GM21423 (cell line): ENCODE measurements at regions not wholly inside any gene's neighbourhood (a gene's known extent, or its start where the extent isn't known, plus 50 kb on each side); places are given as distances from the start of the nearest gene placed in this dataset.
"Not testable (repeated sequence)": the region's sequence is repeated elsewhere in the genome, so short reads cannot be mapped to it uniquely, and the experiment has no call there.

Source experiments
- ATAC-seq: cut with Tn5 transposase; IDR thresholded peaks from one replicate; pipeline ENCODE4 v1.9.1; 2021; ENCODE audit warnings: mild to moderate bottlenecking, moderate library complexity; ENCODE audit not compliant: unreplicated experiment

DNA sequence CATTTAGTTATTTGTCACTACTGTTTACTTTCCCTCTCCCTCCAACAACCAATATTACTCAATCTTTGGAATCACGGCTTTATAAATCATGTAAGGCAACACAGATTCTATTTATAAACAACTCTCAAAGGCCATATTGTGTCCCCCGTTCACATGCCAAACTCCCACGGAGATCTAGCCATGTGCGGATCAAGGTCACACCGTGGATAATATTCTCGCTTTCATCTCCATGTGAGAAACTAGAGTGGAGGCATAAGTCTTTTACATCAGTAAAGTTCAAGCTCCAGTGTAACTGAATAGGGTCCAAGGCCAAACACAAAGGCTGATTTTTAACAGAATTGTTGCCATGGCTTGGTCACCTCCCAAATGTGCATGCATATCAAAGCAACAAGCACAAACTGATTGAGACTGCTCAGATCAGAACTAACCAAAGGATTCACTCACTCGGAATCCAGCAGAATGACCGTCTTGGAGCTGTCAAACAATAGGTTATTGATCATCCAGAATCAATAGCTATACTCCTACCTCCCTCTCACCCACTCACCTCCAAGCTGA is 569.5 kb upstream of the LRRN3 start:
- no peak for ATAC-seq

DNA sequence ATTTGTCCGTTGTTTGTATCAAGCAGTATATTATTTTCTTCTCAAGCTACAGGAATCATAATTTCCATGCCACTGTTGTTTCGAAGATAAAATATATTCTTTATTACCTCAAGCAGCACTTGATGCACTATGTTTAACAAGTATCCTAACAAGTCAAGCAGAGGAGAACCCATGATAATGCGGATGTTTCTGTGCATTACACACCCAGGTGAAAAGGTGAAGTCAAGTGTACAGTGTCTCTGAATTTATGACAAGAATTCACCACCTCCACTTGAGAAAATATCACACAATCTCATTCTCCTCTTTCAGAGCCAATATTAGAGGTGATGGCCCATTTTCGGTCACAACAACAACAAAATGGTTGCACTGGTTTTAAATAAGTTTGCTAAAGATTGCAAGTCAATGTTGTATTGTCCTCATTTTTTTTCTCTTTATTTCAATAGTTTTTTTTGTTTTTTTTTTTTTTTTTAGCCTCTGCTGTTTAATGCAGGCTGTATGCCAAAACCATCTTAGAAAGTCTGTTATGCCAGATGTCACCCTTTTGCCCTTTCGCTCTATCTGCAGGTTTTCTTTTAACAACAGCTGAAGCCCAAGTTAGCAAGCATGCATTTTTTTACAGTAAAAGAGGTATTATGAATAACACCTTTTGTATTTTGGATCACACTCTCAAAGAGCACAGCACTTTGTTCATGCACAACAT is 568.7 kb upstream of the LRRN3 start:
- no peak for ATAC-seq

DNA sequence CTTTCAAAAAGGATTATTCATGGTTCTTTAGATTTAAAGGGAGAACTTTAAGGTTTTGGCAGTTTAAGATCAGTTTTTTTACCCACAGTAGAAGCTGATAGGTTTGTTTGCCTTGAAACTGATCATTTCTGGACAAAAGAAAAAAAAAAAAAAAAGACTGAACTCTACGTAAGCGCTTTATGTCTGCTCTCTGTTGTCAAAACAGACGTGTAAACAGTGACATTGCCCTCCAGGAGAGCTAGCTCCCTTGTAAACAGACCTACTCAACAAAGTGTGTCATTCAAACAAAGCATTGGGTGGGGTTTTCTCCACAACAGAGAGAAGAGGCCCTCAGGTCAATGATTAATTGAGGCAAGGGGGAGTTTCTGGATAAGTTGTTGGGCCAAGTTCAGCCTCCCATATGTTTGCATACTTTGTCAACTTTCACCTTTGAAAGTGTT is 568.1 kb upstream of the LRRN3 start:
- no peak for ATAC-seq

DNA sequence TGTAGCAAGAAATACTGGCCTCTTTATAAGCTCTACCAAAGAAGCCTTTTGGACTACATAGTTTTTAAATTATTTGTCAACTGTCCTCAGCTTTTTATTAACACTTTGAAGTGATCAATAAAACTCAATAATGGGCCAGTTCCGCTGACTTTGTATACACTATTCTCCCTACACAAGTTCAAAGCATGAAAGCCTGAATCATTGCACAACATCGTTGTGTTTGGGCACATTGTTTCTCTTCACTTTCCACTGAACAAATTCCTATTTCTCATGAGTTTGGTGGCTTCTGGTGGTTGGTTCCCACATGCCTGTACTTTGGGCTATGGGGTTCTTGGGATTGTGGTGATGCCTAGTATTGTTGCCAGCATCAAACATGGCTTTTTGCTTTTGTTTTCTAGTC is 561.8 kb upstream of the LRRN3 start:
- no peak for ATAC-seq

DNA sequence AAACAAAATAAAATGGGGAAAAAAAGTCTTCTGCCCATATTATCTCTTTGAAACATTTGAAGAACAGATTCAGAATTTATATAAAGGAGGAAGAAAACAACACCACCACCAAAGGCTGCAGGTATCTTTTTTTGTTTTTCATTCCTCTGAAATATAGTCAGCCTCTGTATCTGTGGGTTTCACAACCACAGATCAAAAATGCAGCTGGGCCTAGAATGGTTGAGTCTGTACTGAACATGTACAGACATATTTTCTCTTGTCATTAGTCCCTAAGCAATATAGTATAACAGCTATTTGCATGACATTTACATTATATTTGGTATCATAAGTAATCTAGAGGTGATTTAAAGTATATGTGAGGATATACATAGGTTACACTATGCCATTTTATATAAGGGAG is 559.7 kb upstream of the LRRN3 start:
- ATAC-seq, result no peak

DNA sequence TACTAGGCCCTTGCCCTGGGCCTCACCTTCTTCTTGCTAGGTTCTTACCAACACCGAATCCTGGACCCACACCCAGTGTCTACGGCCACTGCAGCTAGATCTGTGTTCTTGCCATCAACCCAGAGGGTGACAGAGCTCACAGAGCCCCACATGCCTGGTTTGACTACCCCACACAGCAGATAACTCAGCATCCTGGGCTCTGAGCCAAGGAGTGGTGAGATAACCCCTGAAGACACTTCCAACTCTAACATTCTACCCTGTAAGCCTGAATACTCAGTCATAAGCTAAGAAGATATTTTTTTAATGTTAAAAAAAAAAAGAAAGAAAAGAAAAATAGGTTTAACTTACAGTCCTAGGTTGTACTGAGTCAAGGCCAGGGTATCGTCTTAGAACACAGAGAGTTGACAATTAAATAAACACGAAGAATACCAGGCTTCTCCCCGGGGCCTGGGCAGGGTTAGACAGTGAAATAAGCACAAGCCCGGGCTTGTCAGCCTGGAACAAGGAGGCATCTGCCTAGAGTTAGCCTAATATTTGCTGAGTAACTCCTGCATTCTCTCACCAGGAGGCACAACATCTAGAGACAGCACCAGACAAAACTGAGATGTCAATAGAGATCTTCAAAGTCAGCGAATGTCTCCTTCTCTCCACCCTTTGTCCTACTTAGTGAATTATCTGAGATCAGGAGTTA is 556.5 kb upstream of the LRRN3 start:
- ATAC-seq, result no peak

DNA sequence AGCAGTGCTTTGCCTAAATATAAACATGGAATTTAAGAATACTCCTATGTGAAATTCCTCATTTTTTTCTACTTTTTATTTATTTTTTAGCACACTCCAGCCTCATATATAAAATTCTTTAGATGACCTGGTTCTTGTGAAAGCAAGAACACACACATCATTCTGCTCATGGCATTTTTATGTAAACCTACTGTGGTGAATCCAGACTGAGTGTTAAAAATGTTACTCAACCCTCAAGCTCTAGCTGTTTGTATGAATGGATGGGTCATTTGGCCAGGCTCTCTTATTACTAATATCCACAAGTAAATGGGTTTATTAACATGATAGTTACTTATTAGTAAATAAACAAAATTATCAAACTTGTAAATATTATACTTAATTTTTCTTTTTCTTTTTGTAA is 551.7 kb upstream of the LRRN3 start:
- no peak for ATAC-seq

DNA sequence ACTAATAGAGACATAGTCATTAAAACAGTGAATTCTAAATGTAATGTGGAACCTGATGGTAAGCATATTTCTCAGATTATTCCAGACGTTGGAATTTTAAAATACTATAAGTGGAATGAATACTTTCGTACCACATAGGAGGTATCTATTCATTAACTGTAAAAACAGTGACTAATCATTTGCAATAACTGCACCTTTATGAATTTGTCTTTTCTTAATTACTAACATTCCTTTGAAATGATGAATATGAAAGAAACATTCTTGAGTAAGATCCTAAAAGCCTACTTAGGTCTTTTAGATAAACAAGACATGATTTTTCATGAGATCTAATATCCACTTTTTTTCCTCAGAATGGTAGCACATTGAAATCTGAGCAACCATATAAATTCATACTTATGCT is 549.0 kb upstream of the LRRN3 start:
- no peak for ATAC-seq

DNA sequence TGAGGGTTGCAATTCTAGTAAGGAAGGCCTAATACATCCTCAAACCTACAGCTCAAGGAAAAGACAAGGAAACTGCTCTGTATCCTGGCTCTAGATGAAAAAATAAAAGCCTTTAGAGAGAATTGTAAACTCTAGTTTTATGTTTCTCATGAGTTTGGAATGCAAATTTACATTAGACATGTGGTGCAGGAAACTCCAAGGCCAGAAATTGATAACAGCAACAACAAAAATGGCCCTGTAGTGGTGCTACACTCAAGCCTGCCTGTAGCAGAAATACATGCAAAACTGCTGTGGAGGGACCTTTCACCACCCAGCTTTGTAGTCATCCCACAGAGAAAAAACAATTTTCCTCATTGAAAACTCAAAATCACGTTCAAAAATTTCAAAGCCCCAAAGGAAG is 546.7 kb upstream of the LRRN3 start:
- no peak for ATAC-seq

DNA sequence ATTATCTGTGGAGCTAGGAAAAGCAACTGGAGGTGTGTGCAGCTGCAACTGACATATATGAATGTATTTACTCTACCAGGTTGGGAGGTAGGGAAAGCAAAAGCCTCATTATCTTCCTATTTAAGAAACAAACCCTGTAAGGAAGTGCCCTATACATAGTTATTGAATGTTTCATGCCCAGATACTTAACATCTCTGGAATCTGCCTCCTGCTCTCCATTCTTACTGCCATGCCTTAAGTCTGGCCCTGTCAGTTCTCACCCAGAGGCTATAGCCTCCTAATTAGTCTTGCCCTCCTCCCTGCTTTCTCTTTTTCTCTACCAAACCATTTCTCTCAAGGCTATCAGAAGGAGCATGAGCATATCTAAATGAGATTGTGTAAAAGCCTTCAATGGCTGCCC is 542.6 kb upstream of the LRRN3 start:
- ATAC-seq, result no peak

DNA sequence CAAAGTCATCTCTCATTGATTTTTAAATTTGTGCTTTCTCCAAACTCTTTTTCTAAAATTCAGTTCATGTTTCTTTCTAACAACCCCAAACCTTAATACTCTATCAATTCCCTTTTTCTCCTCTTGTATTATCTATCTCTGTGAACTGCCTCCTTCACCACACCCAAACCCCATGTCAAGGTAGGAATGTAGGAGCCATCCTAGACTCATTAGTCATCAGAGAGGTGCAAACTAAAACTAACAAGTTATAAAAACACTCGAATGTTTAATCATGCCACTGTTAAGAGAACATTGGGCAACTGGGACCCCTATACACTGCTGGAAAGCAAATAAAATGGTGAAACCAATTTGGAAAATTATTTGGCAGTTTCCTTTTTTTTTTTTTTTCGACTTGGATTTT is 533.8 kb upstream of the LRRN3 start:
- ATAC-seq, result no peak

DNA sequence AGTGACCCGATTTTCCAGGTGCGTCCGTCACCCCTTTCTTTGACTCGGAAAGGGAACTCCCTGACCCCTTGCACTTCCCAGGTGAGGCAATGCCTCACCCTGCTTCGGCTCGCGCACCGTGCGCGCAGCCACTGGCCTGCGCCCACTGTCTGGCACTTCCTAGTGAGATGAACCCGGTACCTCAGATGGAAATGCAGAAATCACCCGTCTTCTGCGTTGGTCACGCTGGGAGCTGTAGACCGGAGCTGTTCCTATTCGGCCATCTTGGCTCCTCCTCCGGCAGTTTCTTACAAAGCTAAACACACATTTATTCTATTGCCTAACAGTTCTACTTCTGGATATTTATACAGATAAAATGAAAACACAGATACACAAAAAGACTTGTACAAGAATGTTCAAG is 527.6 kb upstream of the LRRN3 start:
- not testable (repeated sequence) for ATAC-seq

DNA sequence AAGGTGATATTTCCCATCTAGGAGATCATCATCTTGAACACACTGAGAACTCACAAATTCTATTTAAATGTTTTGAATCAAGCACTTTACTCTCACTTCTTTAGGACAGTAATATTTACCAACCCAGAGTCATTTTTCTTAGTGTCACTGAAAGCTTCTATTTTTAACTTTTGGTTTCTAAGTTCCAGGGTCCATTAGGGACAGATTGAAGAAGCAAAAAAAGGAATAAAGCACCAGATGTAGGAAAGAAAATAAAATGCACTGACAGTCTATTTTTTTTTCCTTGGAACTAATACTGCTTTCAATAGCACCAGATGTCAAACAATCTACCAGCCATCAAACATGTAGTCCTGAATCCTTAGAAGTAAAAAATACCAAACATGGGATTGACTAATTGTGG is 526.7 kb upstream of the LRRN3 start:
- ATAC-seq, result no peak

DNA sequence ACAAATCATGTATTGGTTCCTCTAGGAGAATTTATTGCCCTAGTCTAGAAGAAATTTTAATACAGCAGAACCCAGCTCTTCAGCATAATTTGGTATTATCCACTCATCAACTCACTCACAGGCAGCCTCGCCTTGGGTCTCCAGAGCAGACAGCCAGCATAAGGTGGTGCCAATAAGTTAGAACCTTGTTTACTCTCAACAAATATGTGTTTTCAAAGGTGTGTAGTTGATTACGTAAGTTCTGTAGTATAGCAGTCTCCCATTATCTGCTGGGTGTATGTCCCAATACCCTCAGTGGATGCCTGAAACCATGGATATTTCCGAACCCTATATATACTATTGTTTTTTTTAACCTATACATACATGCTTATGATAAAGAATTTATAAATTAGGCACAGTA is 522.5 kb upstream of the LRRN3 start:
- ATAC-seq, result no peak

DNA sequence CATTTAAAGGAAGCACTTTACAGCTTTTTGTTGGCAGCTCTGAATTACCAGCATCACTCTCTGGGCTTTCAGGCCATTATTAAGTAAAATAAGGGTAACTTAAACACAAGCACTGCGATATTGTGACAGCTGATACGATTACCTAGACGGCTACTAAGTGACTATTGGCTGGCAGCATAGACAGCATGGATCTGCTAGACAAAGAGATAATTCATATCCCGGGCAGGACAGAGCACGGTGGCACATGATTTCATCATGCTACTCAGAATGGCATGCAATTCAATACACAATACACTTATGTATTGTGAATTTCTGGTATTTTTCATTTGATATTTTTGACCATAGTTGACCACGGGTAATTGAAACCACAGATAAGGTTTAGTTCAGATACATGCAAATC is 522.0 kb upstream of the LRRN3 start:
- ATAC-seq, result no peak

DNA sequence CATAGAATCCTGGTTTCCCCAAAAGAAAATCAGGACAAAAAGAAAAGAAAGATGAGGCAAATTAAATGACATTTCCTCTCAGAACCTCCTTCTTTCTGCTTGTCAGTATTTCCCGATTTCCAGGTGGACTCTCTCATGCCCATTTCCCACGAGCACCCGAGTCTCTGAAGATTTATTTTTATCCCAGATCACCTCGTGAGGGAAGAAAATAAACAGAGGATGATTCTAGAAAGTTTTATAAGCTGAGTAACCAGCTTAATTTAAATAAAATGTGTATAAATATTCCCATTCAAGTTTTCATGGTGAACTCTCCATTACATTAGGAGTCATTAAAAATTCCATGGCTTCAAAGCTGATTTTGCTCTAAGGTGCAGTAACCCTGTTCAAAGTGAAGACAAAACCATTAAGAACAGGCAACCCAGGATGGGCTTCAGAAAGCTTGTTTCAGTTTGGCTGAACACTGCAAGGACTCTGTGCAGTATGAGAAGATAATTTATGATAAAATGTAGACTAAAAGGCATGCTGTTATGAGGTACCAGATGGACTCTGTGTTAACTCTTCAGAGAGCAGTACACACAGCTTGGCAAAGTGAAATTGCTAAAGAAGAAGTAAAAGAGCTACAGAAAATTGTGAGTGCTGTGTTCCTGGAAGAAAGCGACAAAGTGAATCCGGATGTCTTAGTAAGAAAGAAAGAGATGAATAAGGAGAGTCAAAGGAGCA is 521.3 kb upstream of the LRRN3 start:
- ATAC-seq, result no peak

DNA sequence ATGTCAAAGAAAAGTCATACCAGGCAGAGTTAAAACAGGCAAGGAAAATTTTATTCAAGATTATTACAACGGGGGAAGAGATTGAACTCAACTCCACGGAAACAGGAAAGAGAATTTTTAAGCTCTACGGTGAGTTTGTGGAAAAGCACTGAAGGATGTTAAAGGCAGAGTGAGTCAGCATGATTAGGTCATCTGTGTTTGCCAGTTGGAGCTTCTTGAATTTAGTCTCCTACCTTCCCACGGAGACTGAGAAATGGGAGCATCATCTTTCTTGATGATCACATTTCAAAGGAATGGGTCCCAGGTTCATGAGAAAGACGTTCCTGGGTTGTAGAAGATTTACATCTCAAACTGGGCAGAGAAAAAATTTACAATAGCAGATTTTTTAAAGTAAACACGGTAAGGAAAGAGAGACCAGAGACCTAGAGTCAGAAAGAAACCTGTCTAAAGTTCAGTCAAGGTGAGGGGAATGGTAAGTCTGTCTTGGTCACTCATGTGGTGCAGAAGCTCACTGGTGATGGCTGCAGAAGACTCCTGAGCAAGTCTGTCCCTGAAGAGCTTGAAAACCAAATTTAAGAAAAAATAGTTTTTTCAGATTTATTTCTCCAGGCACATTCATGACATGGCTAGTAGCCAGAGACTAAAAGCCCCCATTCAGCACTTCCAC is 516.9 kb upstream of the LRRN3 start:
- ATAC-seq, result no peak

DNA sequence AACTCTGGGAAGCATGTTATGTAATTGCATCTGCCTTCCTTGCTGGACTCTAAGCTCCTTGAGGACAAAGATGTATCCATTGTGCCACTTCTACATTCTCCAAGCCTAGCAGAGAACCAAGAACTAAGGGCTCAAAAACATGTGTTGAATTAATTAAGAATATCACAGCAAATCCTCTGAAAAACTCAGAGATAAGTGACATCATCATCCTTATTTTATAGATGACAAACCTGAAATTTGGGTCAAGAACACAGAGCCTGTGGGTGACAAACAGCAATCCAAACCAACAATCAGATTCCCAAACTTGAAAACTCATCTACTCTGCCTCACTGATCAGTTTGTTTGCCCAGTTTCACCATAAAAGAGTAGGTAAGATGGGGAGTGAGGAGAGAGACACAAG is 503.6 kb upstream of the LRRN3 start:
- ATAC-seq, result no peak

DNA sequence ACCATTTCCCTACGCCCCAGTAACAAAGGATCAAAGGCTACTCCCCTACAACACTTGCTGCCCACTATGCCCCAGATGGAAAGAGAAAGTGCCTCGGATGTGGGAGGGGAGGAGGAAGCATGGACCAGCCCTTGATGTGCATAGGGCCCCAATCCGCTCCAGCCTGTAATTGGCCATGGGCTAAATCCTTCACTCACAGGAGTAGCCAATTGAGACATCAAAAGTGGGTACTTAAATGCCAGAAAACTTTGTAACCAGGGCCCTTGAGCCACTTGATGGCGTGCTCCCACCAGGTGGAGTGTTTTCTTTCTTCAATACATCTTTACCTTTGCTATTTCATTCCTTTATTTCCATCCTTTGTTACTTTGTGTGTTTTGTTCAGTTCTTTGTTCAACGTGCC is 500.5 kb upstream of the LRRN3 start:
- ATAC-seq, result no peak

DNA sequence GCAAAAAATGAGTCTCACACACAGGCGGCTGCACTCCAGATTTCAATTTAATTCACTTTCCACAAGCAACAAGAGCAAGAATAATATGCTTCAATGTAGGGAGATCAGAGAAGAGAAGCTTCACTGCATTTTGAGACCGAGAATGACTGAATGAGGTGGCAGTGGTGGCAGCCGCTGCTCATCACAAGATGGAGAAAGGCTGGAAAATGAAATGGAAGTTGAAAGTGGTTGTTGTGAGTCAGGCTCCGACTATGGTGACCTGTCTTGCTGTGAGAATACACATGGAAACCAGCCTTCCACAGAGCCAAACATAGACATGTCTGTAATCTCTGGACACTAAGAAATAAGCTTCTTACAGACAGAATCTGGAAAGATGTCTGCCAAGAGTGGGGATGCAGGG is 499.6 kb upstream of the LRRN3 start:
- ATAC-seq, result no peak

DNA sequence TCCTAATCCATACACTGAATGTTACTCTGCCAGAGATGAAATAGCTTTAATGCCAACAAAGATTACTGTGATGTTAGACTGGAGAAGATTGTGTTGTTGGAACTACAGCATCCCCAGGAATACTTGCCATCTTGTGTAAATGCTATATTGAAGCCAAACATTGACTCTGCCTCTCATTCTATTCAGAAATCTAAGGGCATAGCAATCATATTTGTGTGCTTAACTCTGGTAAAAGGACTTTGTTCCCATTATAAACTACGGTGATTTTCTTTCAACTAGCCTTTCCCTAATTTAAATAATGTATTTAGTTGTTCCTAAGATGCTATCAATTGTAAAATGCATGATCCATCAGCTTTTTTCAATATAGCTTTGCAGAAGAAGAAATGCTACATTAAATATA is 498.4 kb upstream of the LRRN3 start:
- no peak for ATAC-seq
